ENCODE measurements at regions not wholly inside any gene's neighbourhood (a gene's known extent, or its start where the extent isn't known, plus 50 kb on each side); places are given as distances from the start of the nearest gene placed in this dataset.

DNA sequence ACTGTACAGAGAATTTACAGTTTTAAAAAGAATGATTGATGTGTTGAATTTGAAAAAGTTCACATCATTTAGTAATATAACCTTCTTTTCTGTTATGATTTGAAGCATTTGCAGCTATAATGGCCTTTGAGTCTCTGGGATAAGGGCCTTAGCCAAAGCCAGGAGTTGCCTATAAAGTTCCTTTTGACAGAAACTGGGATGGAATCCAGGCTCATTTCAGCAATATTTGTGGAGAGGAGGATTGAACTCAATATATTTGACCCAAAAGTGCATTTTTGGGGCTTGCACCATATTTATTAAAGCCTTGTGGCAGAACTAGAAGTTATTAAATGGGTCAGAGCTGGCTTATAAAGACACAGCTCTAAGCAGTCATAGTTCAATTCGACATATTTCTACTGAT is 348.7 kb upstream of the EPHA3 start:
- no peak for DNase-seq (ENCODE audit: low read depth)
- TF ChIP-seq, protein P1, sequence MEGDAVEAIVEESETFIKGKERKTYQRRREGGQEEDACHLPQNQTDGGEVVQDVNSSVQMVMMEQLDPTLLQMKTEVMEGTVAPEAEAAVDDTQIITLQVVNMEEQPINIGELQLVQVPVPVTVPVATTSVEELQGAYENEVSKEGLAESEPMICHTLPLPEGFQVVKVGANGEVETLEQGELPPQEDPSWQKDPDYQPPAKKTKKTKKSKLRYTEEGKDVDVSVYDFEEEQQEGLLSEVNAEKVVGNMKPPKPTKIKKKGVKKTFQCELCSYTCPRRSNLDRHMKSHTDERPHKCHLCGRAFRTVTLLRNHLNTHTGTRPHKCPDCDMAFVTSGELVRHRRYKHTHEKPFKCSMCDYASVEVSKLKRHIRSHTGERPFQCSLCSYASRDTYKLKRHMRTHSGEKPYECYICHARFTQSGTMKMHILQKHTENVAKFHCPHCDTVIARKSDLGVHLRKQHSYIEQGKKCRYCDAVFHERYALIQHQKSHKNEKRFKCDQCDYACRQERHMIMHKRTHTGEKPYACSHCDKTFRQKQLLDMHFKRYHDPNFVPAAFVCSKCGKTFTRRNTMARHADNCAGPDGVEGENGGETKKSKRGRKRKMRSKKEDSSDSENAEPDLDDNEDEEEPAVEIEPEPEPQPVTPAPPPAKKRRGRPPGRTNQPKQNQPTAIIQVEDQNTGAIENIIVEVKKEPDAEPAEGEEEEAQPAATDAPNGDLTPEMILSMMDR (conservative IDR thresholded peaks at IDR 0.05; ENCODE audit: control insufficient read depth, insufficient read depth, low read depth, low read length), result no peak
- H3K4me3 ChIP-seq (ENCODE audit: control insufficient read depth, low read depth, low read length), result no peak overlapping the region

DNA sequence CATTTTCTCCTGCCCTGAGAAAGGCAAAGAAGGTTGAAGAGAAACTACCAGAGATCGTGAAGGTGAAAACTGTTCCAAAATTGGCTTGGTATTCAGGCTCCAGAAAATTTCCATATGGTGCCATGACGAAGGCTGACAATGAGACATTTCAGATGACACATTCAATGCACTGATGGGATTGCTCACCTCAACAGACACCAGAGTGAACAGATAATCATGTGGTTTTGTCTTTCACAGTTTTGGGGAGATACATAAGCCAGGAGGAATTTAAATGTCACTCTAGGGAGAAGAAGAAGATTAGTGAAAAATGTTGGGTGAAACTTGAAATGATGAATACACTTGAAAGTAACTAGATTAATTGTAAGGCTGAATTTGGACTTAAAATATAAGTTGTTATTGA is 339.7 kb upstream of the EPHA3 start:
- no peak overlapping the region for H3K4me3 ChIP-seq (ENCODE audit: control insufficient read depth, low read depth, low read length)
- no peak for DNase-seq (ENCODE audit: low read depth)
- TF ChIP-seq, protein P1 (conservative IDR thresholded peaks at IDR 0.05; ENCODE audit: control insufficient read depth, insufficient read depth, low read depth, low read length), result no peak

DNA sequence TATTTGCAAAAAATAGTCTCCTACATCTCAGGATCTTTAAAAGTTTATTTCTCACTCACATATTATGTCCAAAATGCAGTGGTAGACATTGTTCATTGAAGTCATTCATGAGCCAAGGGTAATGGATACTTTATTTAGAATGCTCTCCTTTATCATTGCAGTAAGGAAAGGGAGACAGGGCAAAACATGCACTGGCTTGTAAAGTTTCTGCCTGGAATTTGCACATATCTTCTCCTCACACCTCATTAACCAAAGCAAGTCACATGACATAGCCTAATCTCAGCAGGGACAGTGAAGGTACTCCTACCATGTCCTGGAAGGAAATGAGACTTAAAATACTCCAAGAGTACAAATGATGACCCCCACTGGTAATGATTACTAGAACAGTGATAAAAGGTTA is 333.7 kb upstream of the EPHA3 start:
- TF ChIP-seq, protein P1 (conservative IDR thresholded peaks at IDR 0.05; ENCODE audit: control insufficient read depth, insufficient read depth, low read depth, low read length), result no peak

DNA sequence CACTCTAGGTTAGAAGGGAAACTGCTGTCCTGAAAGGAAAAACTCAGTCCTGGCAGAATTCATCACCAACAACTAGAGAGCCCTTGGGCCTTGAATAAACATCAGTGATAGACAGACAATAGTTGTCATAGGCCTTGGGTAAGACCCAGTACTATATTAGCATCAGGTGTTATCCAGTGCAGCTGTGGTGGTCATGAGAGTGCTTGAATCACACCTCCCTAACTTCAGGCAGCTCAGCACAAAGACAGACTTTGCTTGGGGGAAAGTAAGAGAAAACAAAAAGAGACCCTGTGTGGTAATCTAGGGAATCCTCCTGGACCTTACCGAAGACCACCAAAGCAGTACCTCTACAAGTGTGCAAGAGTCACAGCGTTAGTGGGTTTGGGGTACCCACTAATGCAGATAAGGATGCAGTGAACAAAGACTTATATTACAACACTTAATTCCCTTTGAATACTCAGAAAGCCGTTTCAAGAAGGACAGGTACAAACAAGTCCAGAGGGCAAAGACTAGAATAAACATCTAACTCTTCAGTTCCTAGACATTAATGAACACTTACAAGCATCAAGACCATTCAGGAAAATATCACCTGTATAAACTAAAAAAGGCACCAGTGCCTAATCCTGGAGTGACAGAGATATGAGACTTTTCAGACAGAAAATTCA is 332.3 kb upstream of the EPHA3 start:
- TF ChIP-seq, protein P1 (conservative IDR thresholded peaks at IDR 0.05; ENCODE audit: control insufficient read depth, insufficient read depth, low read depth, low read length), result no peak
- no peak for DNase-seq (ENCODE audit: low read depth)

More for the DNA sequence above, 333.7 kb upstream of the EPHA3 start:
- no peak for DNase-seq (ENCODE audit: low read depth)
- no peak overlapping the region for H3K4me3 ChIP-seq (ENCODE audit: control insufficient read depth, low read depth, low read length)

DNA sequence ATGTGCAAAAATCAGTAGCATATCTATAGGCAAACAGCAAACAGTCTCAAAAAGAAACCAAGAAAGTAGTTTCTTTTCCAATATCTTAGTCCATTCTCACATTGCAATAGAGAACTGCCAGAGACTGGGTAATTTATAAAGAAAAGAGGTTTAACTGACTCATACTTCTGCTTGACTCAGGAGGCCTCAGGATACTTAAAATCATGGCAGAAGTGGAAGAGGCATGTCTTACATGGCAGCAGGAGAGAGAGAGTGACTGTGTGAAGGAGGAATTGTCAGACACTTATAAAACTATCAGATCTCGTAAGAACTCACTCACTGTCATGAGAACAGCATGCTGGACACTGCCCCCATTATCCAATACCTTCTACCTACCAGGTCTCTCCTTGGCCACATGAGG is 327.9 kb upstream of the EPHA3 start:
- TF ChIP-seq, protein P1 (conservative IDR thresholded peaks at IDR 0.05; ENCODE audit: control insufficient read depth, insufficient read depth, low read depth, low read length), result no peak
- DNase-seq (ENCODE audit: low read depth), result no peak
- H3K4me3 ChIP-seq (ENCODE audit: control insufficient read depth, low read depth, low read length), result no peak overlapping the region

More for the DNA sequence above, 332.3 kb upstream of the EPHA3 start:
- no peak overlapping the region for H3K4me3 ChIP-seq (ENCODE audit: control insufficient read depth, low read depth, low read length)

DNA sequence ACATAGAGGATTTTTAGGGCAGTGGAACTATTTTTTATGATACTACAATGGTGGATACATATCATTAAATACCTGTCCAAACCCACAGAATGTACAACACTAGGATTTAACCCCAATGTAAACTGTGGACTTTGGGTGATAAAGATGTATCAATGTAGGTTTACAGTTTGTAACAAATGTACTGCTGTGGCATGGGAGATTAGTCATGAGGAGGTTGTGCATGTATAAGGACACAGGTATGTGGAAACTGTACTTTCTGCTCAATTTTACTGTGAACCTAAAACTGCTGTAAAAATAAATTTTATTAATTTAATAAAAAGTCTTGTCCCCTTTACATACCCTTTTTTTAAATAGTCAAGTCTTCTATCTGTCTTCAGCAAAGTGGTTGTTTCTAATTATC is 322.5 kb upstream of the EPHA3 start:
- no peak for DNase-seq (ENCODE audit: low read depth)
- TF ChIP-seq, protein P1 (conservative IDR thresholded peaks at IDR 0.05; ENCODE audit: control insufficient read depth, insufficient read depth, low read depth, low read length), result no peak
- H3K4me3 ChIP-seq (ENCODE audit: control insufficient read depth, low read depth, low read length), result no peak overlapping the region

DNA sequence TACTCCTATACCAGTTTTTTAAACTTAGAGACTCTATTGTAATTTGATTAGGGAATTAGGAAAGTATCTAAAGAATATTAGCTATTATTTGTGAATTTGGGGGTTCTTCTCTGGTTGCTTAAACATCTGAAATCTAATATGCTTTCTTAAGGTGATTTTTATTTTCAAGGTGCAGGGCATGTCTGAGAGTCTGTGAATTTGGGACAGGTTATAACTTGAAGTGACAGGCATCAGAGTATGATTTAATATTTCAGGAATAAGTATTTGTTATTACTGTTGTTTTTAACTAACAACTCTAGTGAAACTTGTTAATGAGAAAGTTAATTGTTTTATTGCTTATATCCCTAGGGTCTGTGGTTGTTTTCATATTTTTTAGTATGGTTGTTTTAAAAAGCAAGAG is 321.6 kb upstream of the EPHA3 start:
- TF ChIP-seq, protein P1 (conservative IDR thresholded peaks at IDR 0.05; ENCODE audit: control insufficient read depth, insufficient read depth, low read depth, low read length), result no peak
- no peak overlapping the region for H3K4me3 ChIP-seq (ENCODE audit: control insufficient read depth, low read depth, low read length)
- no peak for DNase-seq (ENCODE audit: low read depth)

Measured in fibroblast of mammary gland (primary cell).